NCI-H1105 (cell line): ENCODE measurements at regions not wholly inside any gene's neighbourhood (a gene's known extent, or its start where the extent isn't known, plus 50 kb on each side); places are given as distances from the start of the nearest gene placed in this dataset.
A peak's percentile ranks its signal among the peaks of the same experiment; 100 is the strongest.
"Not testable (repeated sequence)": the region's sequence is repeated elsewhere in the genome, so short reads cannot be mapped to it uniquely, and the experiment has no call there.

Source experiments
- DNase-seq: peaks from one replicate; lab custom pipeline; 2025; lab: John Stamatoyannopoulos, UW

- DNase-seq: no peak
These were observed 364.7 kb upstream of the SASH1 start for GRCh38 chr6:147977851-147978465.

GRCh38 chr6:147979966-147980365, 362.7 kb upstream of the SASH1 start:
- DNase-seq: no peak

GRCh38 chr6:147983581-147984366, 358.9 kb upstream of the SASH1 start:
- no peak for DNase-seq

- no peak for DNase-seq
These were observed 355.8 kb upstream of the SASH1 start for GRCh38 chr6:147986846-147987245.

GRCh38 chr6:147990159-147990558, 352.5 kb upstream of the SASH1 start:
- DNase-seq: no peak

GRCh38 chr6:147991961-147992360, 350.7 kb upstream of the SASH1 start:
- DNase-seq: no peak

- no peak for DNase-seq
These were observed 343.6 kb upstream of the SASH1 start for GRCh38 chr6:147999001-147999540.

GRCh38 chr6:148001844-148002642, 340.6 kb upstream of the SASH1 start:
- no peak for DNase-seq

GRCh38 chr6:148004651-148005050, 338.0 kb upstream of the SASH1 start:
- no peak for DNase-seq

- DNase-seq: no peak
These were observed 336.8 kb upstream of the SASH1 start for GRCh38 chr6:148005806-148006205.

GRCh38 chr6:148010516-148010915, 332.1 kb upstream of the SASH1 start:
- not testable (repeated sequence) for DNase-seq

GRCh38 chr6:148016013-148016412, 326.6 kb upstream of the SASH1 start:
- no peak for DNase-seq

GRCh38 chr6:148021165-148021564, 321.5 kb upstream of the SASH1 start:
- no peak for DNase-seq

GRCh38 chr6:148021699-148022098, 320.9 kb upstream of the SASH1 start:
- DNase-seq: no peak

GRCh38 chr6:148022279-148022678, 320.4 kb upstream of the SASH1 start:
- DNase-seq: not testable (repeated sequence)

GRCh38 chr6:148027201-148027600, 315.4 kb upstream of the SASH1 start:
- peak; percentile 36 for DNase-seq

- no peak for DNase-seq
These were observed 306.7 kb upstream of the SASH1 start for GRCh38 chr6:148035806-148036390.

GRCh38 chr6:148037496-148037895, 305.1 kb upstream of the SASH1 start:
- DNase-seq: no peak

- no peak for DNase-seq
These were observed 301.1 kb upstream of the SASH1 start for GRCh38 chr6:148041546-148041945.

- no peak for DNase-seq
These were observed 300.1 kb upstream of the SASH1 start for GRCh38 chr6:148042536-148042935.

- DNase-seq: no peak
These were observed 298.3 kb upstream of the SASH1 start for GRCh38 chr6:148044261-148044751.

GRCh38 chr6:148044921-148045320, 297.7 kb upstream of the SASH1 start:
- no peak for DNase-seq
